HG02798 (cell line): ENCODE measurements at regions not wholly inside any gene's neighbourhood (a gene's known extent, or its start where the extent isn't known, plus 50 kb on each side); places are given as distances from the start of the nearest gene placed in this dataset.

Source experiments
- ATAC-seq: cut with Tn5 transposase; IDR thresholded peaks from one replicate; pipeline ENCODE4 v1.9.1; 2021; ENCODE audit warnings: mild to moderate bottlenecking; ENCODE audit not compliant: unreplicated experiment, poor library complexity

DNA sequence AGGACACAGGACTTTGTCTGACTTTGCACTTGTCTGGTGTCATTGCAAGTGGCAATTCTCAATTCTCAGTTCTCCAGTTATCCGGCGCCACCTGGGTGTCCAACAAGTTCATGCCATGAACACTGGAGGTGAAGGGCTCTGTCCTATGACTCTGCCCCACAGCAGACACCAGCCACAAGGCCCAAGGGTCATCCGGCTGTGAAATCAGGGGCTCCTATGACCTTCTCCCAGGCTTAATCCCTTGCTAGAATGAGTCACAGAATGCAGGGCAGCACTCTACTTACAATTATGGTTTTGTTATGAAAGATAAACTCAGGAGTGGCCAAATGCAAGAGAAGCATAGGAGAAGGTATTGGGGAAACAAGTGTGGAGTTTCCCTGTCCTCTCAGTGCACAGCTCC is 392.0 kb downstream of the GADD45G start:
- no peak for ATAC-seq

- no peak for ATAC-seq
Measured at GRCh38 chr9:89998633-89999032, 393.8 kb downstream of the GADD45G start.

DNA sequence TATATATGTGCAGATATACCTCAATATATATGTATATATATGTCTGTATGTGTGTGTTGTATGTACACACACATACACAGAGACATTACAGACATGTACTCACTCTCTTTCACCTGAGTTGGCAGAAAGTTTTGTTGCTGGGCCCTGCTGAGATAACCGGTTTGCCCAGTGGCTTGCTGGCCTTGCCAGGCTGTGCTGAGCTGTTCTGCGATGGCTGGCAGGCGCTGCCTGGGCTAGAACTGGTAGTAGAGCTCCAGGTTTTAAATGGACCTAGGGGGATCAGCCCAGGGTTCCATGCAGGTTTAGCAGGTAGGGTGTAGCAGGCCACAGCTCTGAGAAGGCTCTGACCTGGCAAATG is 394.3 kb downstream of the GADD45G start:
- ATAC-seq, result no peak

- ATAC-seq, result peak; percentile 88
Measured at GRCh38 chr9:89999534-90000370, 394.9 kb downstream of the GADD45G start.

- ATAC-seq, result no peak
Measured at GRCh38 chr9:90000925-90001324, 396.1 kb downstream of the GADD45G start.

GRCh38 chr9:90001747-90002146 is 396.9 kb downstream of the GADD45G start:
- no peak for ATAC-seq

DNA sequence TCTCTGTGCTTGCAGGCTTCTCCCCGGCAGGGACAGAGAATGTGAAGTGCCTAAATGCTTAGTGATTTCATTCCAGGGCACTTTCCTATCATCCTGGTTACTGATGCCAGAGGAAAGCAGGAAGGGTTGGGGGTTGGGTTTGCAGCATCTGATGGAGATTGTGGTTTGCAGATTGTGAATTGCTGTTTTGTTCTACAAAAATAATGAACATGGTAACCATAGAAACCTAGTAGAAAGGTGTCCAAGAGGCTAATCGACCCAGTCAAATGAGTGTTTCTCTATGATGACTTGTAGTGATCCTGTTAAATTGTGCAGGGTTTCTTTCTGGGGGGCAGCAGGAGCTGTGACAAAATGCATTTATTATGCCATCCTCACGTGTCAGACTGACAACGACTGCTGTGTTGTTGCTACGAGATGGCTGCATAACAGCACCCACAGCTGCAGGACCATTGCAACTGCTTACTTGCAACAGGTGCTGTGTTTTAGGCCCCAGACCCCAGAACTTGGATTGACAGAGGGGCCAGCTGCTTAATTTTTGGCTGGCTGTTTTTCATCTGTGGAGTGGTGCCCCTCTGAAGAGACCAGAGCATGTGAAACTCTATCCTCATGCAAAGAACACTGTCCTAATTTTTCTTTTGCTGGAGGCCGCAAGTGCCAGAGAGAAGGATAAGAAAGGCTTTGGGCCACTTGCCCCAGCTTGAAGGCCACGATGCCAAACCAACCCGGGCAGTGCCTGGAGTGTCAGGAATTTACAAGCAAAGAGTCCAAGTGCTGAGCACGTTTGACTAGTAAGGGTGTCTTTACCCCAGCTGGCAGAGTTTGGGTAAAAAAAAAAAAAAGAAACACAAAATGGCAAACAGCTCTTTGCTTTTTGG is 397.8 kb downstream of the GADD45G start:
- ATAC-seq, result no peak

GRCh38 chr9:90005388-90005787 is 400.6 kb downstream of the GADD45G start:
- ATAC-seq, result no peak

DNA sequence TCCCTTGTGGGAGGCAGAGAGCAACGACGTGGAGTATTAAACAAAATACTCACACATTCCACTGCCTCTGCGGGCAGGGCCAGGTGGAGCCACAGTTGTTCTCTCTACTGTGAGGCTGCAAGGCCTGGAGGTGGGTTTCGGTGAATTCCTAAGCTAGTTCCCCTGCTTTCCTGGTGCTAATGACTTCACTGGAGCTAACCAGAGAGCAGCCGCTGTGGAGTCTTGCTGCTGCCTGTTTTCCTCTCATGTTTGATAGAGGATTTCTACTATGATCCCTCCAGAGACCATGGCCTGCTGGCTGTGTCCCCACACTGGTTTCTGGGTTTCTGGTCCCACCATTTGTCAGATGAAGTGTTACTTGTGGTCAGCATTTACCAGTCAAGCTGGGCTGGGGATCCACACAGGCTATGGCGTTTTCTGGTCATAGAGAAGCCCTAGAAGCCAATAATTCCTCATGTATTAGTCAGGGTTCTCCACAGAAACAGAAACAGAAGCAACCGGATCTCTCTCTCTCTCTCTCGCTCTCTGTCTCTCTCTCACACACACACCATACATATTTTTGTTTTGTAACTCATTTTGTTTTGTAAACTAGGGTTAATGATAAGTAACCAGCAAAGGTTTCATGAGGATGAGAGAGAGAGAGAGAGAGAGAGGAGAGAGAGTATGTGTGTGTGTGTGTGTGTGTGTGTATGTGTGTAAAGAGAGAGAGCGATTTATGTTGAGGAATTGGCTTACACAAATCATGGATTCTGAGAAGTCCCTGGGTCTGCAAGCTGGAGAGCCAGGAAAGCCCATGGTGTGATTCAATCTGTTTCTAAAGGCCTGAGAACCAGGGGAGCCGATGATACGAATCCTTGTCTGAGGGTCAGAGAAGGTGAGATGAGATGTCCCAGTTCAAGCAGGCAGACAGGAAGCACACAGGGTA is 403.0 kb downstream of the GADD45G start:
- no peak for ATAC-seq

- no peak for ATAC-seq
Measured at GRCh38 chr9:90009447-90009846, 404.6 kb downstream of the GADD45G start.

DNA sequence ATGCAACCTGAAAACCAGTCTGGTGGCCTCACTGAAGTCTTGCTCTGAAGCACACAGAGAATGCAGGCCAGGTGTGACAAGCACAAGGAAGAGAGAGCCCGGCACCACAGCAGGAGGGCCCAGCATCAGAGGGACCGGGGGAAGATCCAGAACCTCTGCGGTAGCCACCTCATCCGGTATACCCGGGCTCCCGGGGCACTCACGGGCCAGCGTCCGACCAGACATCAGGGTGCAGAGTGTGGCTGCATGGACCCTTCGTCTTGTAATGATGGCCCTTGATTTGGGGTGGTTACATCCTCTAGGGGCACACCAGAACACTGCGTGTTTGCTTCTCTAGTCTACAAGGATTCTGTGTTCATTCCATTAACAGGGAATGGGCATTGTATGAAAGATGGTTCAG is 406.0 kb downstream of the GADD45G start:
- no peak for ATAC-seq

- ATAC-seq, result no peak
Measured at GRCh38 chr9:90012949-90013348, 408.1 kb downstream of the GADD45G start.

GRCh38 chr9:90013778-90014177 is 409.0 kb downstream of the GADD45G start:
- ATAC-seq, result no peak

DNA sequence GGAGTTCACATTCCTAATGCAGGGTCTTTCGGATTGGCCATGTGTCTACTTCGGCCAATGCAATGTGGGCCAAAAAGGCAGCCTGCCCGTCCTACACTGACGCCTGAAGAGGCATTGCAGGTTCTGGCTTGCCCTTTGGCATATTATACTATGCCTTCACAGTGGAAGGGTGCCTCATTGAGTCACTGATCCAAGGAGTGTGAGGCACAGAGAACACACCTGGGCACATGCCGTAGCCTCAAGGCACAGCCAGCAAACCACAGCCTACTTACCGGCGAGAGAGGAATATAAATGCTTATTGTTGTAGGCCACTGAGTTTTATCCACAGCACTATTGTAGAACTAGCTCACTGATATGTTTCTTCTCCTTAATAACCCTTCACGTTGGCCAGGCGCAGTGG is 409.6 kb downstream of the GADD45G start:
- ATAC-seq, result no peak

GRCh38 chr9:90016272-90016671 is 411.5 kb downstream of the GADD45G start:
- no peak for ATAC-seq

GRCh38 chr9:90017679-90018078 is 412.9 kb downstream of the GADD45G start:
- ATAC-seq, result no peak

- ATAC-seq, result no peak
Measured at GRCh38 chr9:90018688-90019087, 413.9 kb downstream of the GADD45G start.

GRCh38 chr9:90019626-90020025 is 414.8 kb downstream of the GADD45G start:
- no peak for ATAC-seq

- ATAC-seq, result no peak
Measured at GRCh38 chr9:90020276-90020871, 415.6 kb downstream of the GADD45G start.
